GM19397 (cell line): ENCODE measurements at regions not wholly inside any gene's neighbourhood (a gene's known extent, or its start where the extent isn't known, plus 50 kb on each side); places are given as distances from the start of the nearest gene placed in this dataset.

ENCODE experiments used
- ATAC-seq: cut with Tn5 transposase; IDR thresholded peaks from one replicate; pipeline ENCODE4 v1.9.1; 2021; ENCODE audit warnings: mild to moderate bottlenecking, moderate library complexity; ENCODE audit not compliant: unreplicated experiment

GRCh38 chr4:145348291-145348690 is 133.4 kb upstream of the SMAD1 start:
- no peak for ATAC-seq

GRCh38 chr4:145347684-145348083 is 134.0 kb upstream of the SMAD1 start:
- ATAC-seq = no peak

GRCh38 chr4:145346081-145346480 is 135.6 kb upstream of the SMAD1 start:
- no peak for ATAC-seq

GRCh38 chr4:145345401-145345800 is 136.3 kb upstream of the SMAD1 start:
- no peak for ATAC-seq

- ATAC-seq = no peak
Observed at GRCh38 chr4:145341381-145341780, 140.3 kb upstream of the SMAD1 start.

GRCh38 chr4:145340071-145340675 is 141.5 kb upstream of the SMAD1 start:
- ATAC-seq = no peak

- no peak for ATAC-seq
Observed at GRCh38 chr4:145339075-145339725, 142.5 kb upstream of the SMAD1 start.

- ATAC-seq = no peak
Observed at GRCh38 chr4:145338568-145338967, 143.1 kb upstream of the SMAD1 start.

- ATAC-seq = no peak
Observed at GRCh38 chr4:145337391-145337790, 144.3 kb upstream of the SMAD1 start.

- no peak for ATAC-seq
Observed at GRCh38 chr4:145333786-145334185, 147.9 kb upstream of the SMAD1 start.

GRCh38 chr4:145326491-145326890 is 146.1 kb upstream of the OTUD4 start:
- no peak for ATAC-seq

GRCh38 chr4:145324161-145324560 is 143.8 kb upstream of the OTUD4 start:
- no peak for ATAC-seq

- ATAC-seq = no peak
Observed at GRCh38 chr4:145320294-145320693, 139.9 kb upstream of the OTUD4 start.

- no peak for ATAC-seq
Observed at GRCh38 chr4:145319751-145320150, 139.4 kb upstream of the OTUD4 start.

GRCh38 chr4:145316897-145317574 is 136.6 kb upstream of the OTUD4 start:
- ATAC-seq = no peak

GRCh38 chr4:145315811-145316225 is 135.4 kb upstream of the OTUD4 start:
- no peak for ATAC-seq

- no peak for ATAC-seq
Observed at GRCh38 chr4:145308598-145308997, 128.2 kb upstream of the OTUD4 start.

GRCh38 chr4:145307763-145308430 is 127.5 kb upstream of the OTUD4 start:
- no peak for ATAC-seq

GRCh38 chr4:145307120-145307519 is 126.7 kb upstream of the OTUD4 start:
- no peak for ATAC-seq

GRCh38 chr4:145302725-145303124 is 122.3 kb upstream of the OTUD4 start:
- no peak for ATAC-seq

- ATAC-seq = no peak
Observed at GRCh38 chr4:145301386-145302080, 121.1 kb upstream of the OTUD4 start.
